Colonic mucosa (tissue), 4 donors: ENCODE measurements at regions not wholly inside any gene's neighbourhood (a gene's known extent, or its start where the extent isn't known, plus 50 kb on each side); places are given as distances from the start of the nearest gene placed in this dataset.

Source experiments
- DNase-seq: peaks from one replicate; pipeline ENCODE4 v3.0.0-alpha.2; 2020
- H3K27ac ChIP-seq: fragments of 200-600 bp; one replicate; pipeline ENCODE4 v1.8.0; 2021
- H3K27me3 ChIP-seq: fragments of 200-600 bp; one replicate; pipeline ENCODE4 v1.8.0; 2021
- H3K36me3 ChIP-seq: fragments of 200-600 bp; one replicate; pipeline ENCODE4 v1.8.0; 2021
- H3K4me1 ChIP-seq: fragments of 200-600 bp; one replicate; pipeline ENCODE4 v1.8.0; 2021; ENCODE audit warnings: mild to moderate bottlenecking
- H3K4me3 ChIP-seq: fragments of 200-600 bp; one replicate; pipeline ENCODE4 v1.8.0; 2021
- H3K9ac ChIP-seq, 2 donors: one replicate each; pipeline ENCODE4 v1.7.0; 2013; ENCODE audit warnings: control low read depth in 2 of 2, low read depth in 2 of 2, low read length in 2 of 2
- H3K9me3 ChIP-seq: fragments of 200-600 bp; one replicate; pipeline ENCODE4 v1.8.0; 2021
- CTCF ChIP-seq: fragments of 200-600 bp; IDR thresholded peaks from one replicate; pipeline ENCODE4 v1.8.0; 2022; ENCODE audit warnings: antibody characterized with exemption, mild to moderate bottlenecking
- intact Hi-C: fragments of 100-400 bp; cut with DNase I; formaldehyde crosslinking; loops from one replicate; pipeline ENCODE4 v1.14.1; 2022
- donor health status: healthy.
- donor health status: DM: no; HTN: no; CAD: no.
- donor health status: DM: no; HTN: no; CAD: no.

GRCh38 chr12:78395961-78396360 lies 468.6 kb upstream of the SYT1 start:
- Histone ChIP-seq H3K9me3 (no peaks in the 10 kb centered on the region), H3K4me1 (no peaks in the 10 kb centered on the region), H3K4me3 (no peak overlapping the region), H3K27me3 (no peaks in the 10 kb centered on the region), H3K36me3 (no peaks in the 10 kb centered on the region), H3K9ac (no peak overlapping the region), H3K27ac (no peak overlapping the region)
- TF ChIP-seq CTCF: no peak
- intact Hi-C loops: no loop called here
- DNase-seq: no peak

- no peaks in the 10 kb centered on the region for H3K27me3 ChIP-seq
- no peaks in the 10 kb centered on the region for H3K36me3 ChIP-seq
- H3K27ac ChIP-seq: no peak overlapping the region
- TF ChIP-seq CTCF: no peak
- H3K9ac ChIP-seq: no peak overlapping the region
- intact Hi-C loops: no loop called here
- no peaks in the 10 kb centered on the region for H3K9me3 ChIP-seq
- no peak overlapping the region for H3K4me3 ChIP-seq
- DNase-seq: no peak
- no peaks in the 10 kb centered on the region for H3K4me1 ChIP-seq
These were observed 468.0 kb upstream of the SYT1 start for GRCh38 chr12:78396538-78396937.

GRCh38 chr12:78398750-78399149 lies 465.8 kb upstream of the SYT1 start:
- DNase-seq: no peak
- Histone ChIP-seq H3K4me1 (no peaks in the 10 kb centered on the region), H3K9ac (no peak overlapping the region), H3K27ac (no peak overlapping the region), H3K36me3 (no peaks in the 10 kb centered on the region), H3K9me3 (no peaks in the 10 kb centered on the region), H3K4me3 (no peak overlapping the region), H3K27me3 (no peaks in the 10 kb centered on the region)
- no peak for TF ChIP-seq CTCF
- intact Hi-C loops: no loop called here

GRCh38 chr12:78402366-78403134 lies 462.0 kb upstream of the SYT1 start:
- intact Hi-C loops: no loop called here
- no peak for TF ChIP-seq CTCF

GRCh38 chr12:78403136-78403535 lies 461.4 kb upstream of the SYT1 start:
- no peak for TF ChIP-seq CTCF
- H3K27me3 ChIP-seq: no peaks in the 10 kb centered on the region
- intact Hi-C loops: no loop called here

More at GRCh38 chr12:78402366-78403134, 462.0 kb upstream of the SYT1 start:
- Histone ChIP-seq H3K4me1 (no peaks in the 10 kb centered on the region), H3K36me3 (no peaks in the 10 kb centered on the region), H3K9ac (no peak overlapping the region), H3K27ac (no peak overlapping the region), H3K9me3 (no peaks in the 10 kb centered on the region), H3K4me3 (no peak overlapping the region), H3K27me3 (no peaks in the 10 kb centered on the region)
- DNase-seq: no peak

More at GRCh38 chr12:78403136-78403535, 461.4 kb upstream of the SYT1 start:
- H3K4me3 ChIP-seq: no peak overlapping the region
- DNase-seq: no peak
- no peak overlapping the region for H3K27ac ChIP-seq
- no peaks in the 10 kb centered on the region for H3K36me3 ChIP-seq
- H3K9ac ChIP-seq: no peak overlapping the region
- no peaks in the 10 kb centered on the region for H3K9me3 ChIP-seq
- H3K4me1 ChIP-seq: no peaks in the 10 kb centered on the region
